ENCODE measurements at regions not wholly inside any gene's neighbourhood (a gene's known extent, or its start where the extent isn't known, plus 50 kb on each side); places are given as distances from the start of the nearest gene placed in this dataset.

GRCh38 chr13:37302686-37303085 is 197.2 kb upstream of the CSNK1A1L start:
- TF ChIP-seq, protein P1, sequence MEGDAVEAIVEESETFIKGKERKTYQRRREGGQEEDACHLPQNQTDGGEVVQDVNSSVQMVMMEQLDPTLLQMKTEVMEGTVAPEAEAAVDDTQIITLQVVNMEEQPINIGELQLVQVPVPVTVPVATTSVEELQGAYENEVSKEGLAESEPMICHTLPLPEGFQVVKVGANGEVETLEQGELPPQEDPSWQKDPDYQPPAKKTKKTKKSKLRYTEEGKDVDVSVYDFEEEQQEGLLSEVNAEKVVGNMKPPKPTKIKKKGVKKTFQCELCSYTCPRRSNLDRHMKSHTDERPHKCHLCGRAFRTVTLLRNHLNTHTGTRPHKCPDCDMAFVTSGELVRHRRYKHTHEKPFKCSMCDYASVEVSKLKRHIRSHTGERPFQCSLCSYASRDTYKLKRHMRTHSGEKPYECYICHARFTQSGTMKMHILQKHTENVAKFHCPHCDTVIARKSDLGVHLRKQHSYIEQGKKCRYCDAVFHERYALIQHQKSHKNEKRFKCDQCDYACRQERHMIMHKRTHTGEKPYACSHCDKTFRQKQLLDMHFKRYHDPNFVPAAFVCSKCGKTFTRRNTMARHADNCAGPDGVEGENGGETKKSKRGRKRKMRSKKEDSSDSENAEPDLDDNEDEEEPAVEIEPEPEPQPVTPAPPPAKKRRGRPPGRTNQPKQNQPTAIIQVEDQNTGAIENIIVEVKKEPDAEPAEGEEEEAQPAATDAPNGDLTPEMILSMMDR (IDR thresholded peaks at IDR 0.05 in 8 of 11, conservative IDR thresholded peaks at IDR 0.05 in 3 of 11): no peak
- TF ChIP-seq POLR2A (IDR thresholded peaks at IDR 0.05) (no peak), POLR2AphosphoS5 (IDR thresholded peaks at IDR 0.05) (no peak)
- Histone ChIP-seq H3K4me3 (no peak overlapping the region), H3K27ac (no peak overlapping the region), H3K36me3 (no peaks in the 10 kb centered on the region), H3K9me3 (peaks cover 0 to 9% (median 0%) of the 10 kb centered on the region in 8 donors), H3K4me1 (no peaks in the 10 kb centered on the region), H3K27me3 (replicated peaks in 1 of 7) (no peaks in the 10 kb centered on the region)
- no peak for DNase-seq
- intact Hi-C loops (cut with DNase I; ENCODE audit: low total_unique reads): no loop called here
- WGBS, 5 donors: 75 to 91% (median 81%) methylated on average over 1 of the region's 1 CpG

DNA sequence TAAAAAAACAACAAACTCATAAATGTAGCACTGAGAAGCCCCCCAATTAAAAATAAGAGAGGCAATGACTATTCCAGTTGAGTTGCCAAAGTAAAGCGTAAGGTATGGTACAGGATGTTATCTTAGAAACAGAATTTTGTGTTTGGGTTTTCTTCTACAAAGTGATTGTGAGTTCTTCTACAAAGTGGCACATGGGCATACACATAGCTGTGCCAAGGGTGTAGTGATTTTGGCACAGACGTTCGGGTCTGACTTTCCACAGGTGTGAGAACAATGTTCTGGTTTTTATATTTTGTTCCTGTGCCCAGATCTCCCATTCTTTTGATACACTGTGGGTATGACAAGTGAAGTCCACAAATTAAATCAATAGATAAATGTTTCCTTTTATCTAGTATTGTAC is 190.1 kb upstream of the CSNK1A1L start:
- H3K27ac ChIP-seq: no peak overlapping the region
- H3K36me3 ChIP-seq: no peaks in the 10 kb centered on the region
- DNase-seq: no peak
- 81 to 90% (median 83%) methylated on average over 3 of the region's 3 CpGs for WGBS, 5 donors
- H3K4me3 ChIP-seq: no peak overlapping the region
- intact Hi-C loops (cut with DNase I; ENCODE audit: low total_unique reads): no loop called here
- H3K4me1 ChIP-seq: no peaks in the 10 kb centered on the region
- peaks cover 0 to 9% (median 0%) of the 10 kb centered on the region in 8 donors for H3K9me3 ChIP-seq
- no peaks in the 10 kb centered on the region for H3K27me3 ChIP-seq (replicated peaks in 1 of 7)
- no peak for TF ChIP-seq POLR2A (IDR thresholded peaks at IDR 0.05)
- TF ChIP-seq, protein P1 (IDR thresholded peaks at IDR 0.05 in 8 of 11, conservative IDR thresholded peaks at IDR 0.05 in 3 of 11): no peak
- no peak for TF ChIP-seq POLR2AphosphoS5 (IDR thresholded peaks at IDR 0.05)

DNA sequence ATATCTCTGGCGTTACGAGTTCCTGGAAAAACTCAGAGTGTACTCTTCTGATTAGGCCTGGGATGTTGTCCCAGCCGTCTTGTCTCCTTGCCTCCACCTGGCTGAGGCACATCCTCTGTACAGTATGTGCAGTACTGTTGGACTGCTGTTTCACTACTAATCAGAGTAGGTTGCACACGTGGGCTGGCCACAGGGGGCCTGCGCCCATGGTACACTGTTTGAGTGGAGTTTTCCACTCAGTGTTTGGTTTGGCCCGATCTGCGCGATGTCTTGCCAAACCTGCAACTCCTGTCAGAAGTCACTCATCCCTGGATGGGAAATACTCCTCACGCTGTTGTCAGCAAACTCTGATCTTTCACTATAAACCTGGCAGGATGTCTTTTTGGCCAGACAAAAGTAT is 189.6 kb upstream of the CSNK1A1L start:
- no peak overlapping the region for H3K27ac ChIP-seq
- peaks cover 0 to 9% (median 0%) of the 10 kb centered on the region in 8 donors for H3K9me3 ChIP-seq
- H3K36me3 ChIP-seq: no peaks in the 10 kb centered on the region
- H3K27me3 ChIP-seq (replicated peaks in 1 of 7): no peaks in the 10 kb centered on the region
- no peak for DNase-seq
- TF ChIP-seq POLR2A (IDR thresholded peaks at IDR 0.05) (no peak), POLR2AphosphoS5 (IDR thresholded peaks at IDR 0.05) (no peak)
- TF ChIP-seq, protein P1 (IDR thresholded peaks at IDR 0.05 in 8 of 11, conservative IDR thresholded peaks at IDR 0.05 in 3 of 11): no peak
- intact Hi-C loops (cut with DNase I; ENCODE audit: low total_unique reads): no loop called here
- no peak overlapping the region for H3K4me3 ChIP-seq
- no peaks in the 10 kb centered on the region for H3K4me1 ChIP-seq
- 79 to 88% (median 87%) methylated on average over 9 of the region's 9 CpGs for WGBS, 5 donors

GRCh38 chr13:37294472-37294871 is 189.0 kb upstream of the CSNK1A1L start:
- intact Hi-C loops (cut with DNase I; ENCODE audit: low total_unique reads): no loop called here
- no peak for DNase-seq
- TF ChIP-seq, protein P1 (IDR thresholded peaks at IDR 0.05 in 8 of 11, conservative IDR thresholded peaks at IDR 0.05 in 3 of 11): no peak
- TF ChIP-seq POLR2A (IDR thresholded peaks at IDR 0.05): no peak
- TF ChIP-seq POLR2AphosphoS5 (IDR thresholded peaks at IDR 0.05): no peak
- Histone ChIP-seq H3K4me1 (no peaks in the 10 kb centered on the region), H3K27me3 (replicated peaks in 1 of 7) (no peaks in the 10 kb centered on the region), H3K36me3 (no peaks in the 10 kb centered on the region), H3K4me3 (no peak overlapping the region), H3K27ac (no peak overlapping the region), H3K9me3 (peaks cover 0 to 9% (median 0%) of the 10 kb centered on the region in 8 donors)
- WGBS, 5 donors: 80 to 86% (median 83%) methylated on average over 6 of the region's 6 CpGs
